Fibroblast of skin of scalp (primary cell): ENCODE measurements at regions not wholly inside any gene's neighbourhood (a gene's known extent, or its start where the extent isn't known, plus 50 kb on each side); places are given as distances from the start of the nearest gene placed in this dataset.

Source experiments
- DNase-seq: peaks from one replicate; pipeline ENCODE4 v3.0.0-alpha.2; 2013

- DNase-seq: no peak
Observed at GRCh38 chr1:164937291-164937690, 378.3 kb downstream of the PBX1 start.

GRCh38 chr1:164932580-164932979 is 373.6 kb downstream of the PBX1 start:
- DNase-seq: no peak

- DNase-seq: no peak
Observed at GRCh38 chr1:164930833-164931232, 371.8 kb downstream of the PBX1 start.

DNA sequence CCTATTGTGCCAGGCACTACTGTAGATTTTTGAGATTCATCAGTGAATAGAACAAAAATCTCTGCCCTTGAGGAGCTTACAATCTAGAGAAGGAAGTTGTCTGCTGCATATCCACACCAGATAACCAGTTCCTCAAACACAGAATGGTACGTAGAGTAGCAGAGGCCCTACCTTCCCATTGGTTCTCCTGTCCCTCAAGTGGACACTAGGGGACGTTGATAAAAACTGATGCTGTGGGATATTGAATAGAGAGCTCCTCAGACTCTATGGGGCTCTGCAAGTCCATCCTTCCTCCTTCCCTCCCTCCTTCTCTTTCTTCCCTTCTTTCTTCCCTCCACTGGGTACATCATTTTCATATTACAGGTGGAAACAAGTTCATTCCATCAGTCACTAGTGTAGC is 371.3 kb downstream of the PBX1 start:
- no peak for DNase-seq

- no peak for DNase-seq
Observed at GRCh38 chr1:164928232-164928812, 369.3 kb downstream of the PBX1 start.

DNA sequence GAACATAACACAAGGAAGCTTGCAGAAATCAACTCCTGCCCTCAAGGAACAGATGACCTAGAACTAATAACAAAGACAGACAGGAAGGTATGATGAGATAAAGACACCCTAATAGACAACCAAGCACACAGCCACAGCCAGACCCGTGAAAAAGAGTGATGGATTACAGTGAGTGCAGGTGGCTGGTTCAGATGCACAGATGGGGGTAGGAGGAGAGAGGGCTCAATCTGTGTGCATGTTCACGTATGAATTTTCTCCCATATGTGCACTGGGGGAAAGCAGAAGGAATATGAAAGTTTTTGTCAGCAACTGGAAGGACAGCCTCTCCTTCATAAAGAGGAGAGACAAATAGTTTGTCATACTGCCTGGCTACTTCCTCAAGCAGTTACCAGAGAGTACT is 367.1 kb downstream of the PBX1 start:
- DNase-seq: no peak

GRCh38 chr1:164922585-164922984 is 363.6 kb downstream of the PBX1 start:
- DNase-seq: no peak

DNA sequence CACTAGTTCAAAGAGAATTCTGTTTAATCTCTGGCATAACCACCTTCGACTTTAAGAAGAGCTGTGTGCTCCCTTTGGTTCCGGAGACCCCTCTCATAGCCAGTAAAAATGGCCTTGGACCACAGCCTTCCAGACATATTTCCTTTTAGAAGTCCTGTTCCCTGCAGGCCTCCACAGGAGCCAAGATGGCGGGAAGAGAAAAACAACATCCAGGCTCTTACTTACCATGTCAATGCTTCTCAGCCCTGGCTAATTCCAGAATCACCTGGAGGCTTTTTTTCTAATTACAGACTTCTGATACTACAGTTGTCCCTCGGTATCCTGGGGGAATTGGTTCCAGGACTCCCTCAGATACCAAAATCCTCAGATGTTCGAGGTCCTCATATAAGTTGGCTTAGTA is 362.5 kb downstream of the PBX1 start:
- no peak for DNase-seq

- no peak for DNase-seq
Observed at GRCh38 chr1:164918140-164918539, 359.2 kb downstream of the PBX1 start.

DNA sequence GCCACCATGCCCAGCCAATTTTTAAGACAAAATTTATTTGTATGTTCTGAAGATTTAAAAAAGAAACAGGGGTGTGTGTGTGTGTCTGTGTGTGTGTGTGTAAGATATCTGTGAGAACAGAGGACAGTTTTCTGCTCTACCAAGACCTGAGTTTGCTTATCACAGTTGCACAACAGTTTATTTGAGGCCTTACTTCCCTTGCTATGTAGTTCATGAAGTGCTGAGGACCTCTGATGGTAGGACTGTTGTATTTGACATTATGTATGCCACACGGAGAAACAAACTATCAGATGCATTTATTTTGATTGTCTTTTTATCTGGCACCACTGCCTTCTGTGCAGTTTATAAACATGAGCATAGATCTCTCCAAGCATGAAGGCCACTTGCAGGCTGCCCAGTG is 355.2 kb downstream of the PBX1 start:
- peak; percentile 16 for DNase-seq

DNA sequence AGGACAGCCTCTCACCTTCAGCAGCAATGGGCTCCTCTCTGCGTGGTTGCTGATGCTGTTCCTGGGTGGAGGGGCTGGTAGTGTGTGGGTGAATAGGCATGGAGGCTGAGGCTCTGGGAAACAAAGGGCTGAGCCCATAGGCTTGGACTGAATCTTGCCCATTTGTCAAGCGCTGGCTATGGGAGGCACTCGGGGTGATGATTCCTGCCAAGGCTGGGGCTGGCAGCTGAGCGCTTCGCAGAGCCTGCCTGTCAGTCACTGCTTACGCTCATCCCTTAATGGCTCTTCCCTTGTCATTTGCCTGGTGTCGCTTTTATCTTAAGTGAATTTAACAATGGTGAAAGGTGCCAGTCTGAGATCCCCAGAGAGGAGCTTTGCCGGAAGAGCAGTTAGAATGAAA is 353.3 kb downstream of the PBX1 start:
- DNase-seq: no peak

DNA sequence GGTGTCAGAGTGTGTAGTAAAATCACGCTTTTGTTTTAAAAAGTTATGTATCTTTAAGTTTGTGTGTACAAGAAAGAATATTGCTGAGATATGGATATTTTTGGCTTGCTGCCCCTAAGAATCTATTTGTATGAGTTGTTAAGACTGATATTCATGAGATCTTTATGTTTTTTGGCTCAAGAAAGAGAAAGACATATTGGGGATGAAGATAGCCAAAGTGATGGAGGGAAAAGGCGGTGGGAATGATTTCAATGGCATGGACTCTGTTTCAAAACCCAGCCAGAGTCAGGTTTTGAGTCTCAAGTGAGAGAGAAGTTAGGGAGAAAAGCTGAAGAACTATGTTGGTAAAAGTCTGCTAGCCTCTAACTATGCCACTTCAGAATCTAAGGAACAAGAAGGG is 351.7 kb downstream of the PBX1 start:
- no peak for DNase-seq

- no peak for DNase-seq
Observed at GRCh38 chr1:164907666-164908065, 348.7 kb downstream of the PBX1 start.

DNA sequence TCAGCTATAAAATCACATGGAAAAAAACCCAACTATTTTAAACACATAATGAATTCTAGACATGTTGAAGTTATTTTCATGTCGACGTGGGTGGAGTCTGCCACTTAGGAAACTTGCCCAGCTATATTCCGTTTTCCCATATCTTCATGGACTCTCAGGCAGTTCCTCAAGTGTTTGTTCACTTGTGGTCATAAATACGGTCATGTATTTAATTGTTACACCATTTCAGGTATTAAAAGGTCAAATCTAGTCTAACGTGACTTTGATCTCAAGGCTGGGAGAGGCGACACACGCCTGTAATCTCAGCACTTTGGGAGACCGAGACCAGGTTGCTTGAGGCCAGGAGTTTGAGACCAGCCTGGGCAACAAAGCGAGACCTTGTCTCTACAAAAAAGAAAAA is 346.9 kb downstream of the PBX1 start:
- DNase-seq: no peak

GRCh38 chr1:164902491-164902890 is 343.5 kb downstream of the PBX1 start:
- no peak for DNase-seq
